ENCODE measurements at regions not wholly inside any gene's neighbourhood (a gene's known extent, or its start where the extent isn't known, plus 50 kb on each side); places are given as distances from the start of the nearest gene placed in this dataset.

DNA sequence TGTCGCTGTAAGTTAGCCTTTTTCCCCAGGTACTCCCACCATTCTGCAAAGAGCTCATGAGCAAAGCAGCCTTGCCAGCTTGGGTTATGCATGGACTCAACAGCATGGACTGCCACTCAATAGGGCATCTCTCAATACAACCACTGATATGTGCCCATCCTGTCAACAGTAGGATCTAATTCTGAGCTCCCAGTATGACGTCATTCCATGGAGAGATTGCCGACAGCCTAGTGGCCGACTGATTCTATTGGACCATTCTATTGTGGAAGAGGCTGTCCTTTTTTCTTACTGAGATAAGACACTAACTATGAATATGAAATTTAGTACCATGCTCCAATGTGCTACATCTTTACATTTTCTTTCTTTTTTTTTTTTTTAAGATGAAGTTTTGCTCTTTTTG is 2389.0 kb upstream of the AGA start:
- ATAC-seq = no peak
- no peak for DNase-seq
- WGBS, 2 donors = 54 to 64% methylated on average over 4 of the region's 4 CpGs
- H3K27me3 ChIP-seq = no peaks in the 10 kb centered on the region
- intact Hi-C loops (cut with DNase I) = no loop called here
- no peaks in the 10 kb centered on the region for H3K4me1 ChIP-seq
- H3K4me3 ChIP-seq = no peak overlapping the region
- no peaks in the 10 kb centered on the region for H3K9me3 ChIP-seq
- H3K36me3 ChIP-seq (replicated peaks in 1 of 2; ENCODE audit: insufficient read depth in 1 of 2, low read depth in 2 of 2) = no peaks in the 10 kb centered on the region
- no peak for TF ChIP-seq POLR2A (IDR thresholded peaks at IDR 0.05)
- TF ChIP-seq, protein P1, sequence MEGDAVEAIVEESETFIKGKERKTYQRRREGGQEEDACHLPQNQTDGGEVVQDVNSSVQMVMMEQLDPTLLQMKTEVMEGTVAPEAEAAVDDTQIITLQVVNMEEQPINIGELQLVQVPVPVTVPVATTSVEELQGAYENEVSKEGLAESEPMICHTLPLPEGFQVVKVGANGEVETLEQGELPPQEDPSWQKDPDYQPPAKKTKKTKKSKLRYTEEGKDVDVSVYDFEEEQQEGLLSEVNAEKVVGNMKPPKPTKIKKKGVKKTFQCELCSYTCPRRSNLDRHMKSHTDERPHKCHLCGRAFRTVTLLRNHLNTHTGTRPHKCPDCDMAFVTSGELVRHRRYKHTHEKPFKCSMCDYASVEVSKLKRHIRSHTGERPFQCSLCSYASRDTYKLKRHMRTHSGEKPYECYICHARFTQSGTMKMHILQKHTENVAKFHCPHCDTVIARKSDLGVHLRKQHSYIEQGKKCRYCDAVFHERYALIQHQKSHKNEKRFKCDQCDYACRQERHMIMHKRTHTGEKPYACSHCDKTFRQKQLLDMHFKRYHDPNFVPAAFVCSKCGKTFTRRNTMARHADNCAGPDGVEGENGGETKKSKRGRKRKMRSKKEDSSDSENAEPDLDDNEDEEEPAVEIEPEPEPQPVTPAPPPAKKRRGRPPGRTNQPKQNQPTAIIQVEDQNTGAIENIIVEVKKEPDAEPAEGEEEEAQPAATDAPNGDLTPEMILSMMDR (IDR thresholded peaks at IDR 0.05) = no peak
- no peak overlapping the region for H3K27ac ChIP-seq

DNA sequence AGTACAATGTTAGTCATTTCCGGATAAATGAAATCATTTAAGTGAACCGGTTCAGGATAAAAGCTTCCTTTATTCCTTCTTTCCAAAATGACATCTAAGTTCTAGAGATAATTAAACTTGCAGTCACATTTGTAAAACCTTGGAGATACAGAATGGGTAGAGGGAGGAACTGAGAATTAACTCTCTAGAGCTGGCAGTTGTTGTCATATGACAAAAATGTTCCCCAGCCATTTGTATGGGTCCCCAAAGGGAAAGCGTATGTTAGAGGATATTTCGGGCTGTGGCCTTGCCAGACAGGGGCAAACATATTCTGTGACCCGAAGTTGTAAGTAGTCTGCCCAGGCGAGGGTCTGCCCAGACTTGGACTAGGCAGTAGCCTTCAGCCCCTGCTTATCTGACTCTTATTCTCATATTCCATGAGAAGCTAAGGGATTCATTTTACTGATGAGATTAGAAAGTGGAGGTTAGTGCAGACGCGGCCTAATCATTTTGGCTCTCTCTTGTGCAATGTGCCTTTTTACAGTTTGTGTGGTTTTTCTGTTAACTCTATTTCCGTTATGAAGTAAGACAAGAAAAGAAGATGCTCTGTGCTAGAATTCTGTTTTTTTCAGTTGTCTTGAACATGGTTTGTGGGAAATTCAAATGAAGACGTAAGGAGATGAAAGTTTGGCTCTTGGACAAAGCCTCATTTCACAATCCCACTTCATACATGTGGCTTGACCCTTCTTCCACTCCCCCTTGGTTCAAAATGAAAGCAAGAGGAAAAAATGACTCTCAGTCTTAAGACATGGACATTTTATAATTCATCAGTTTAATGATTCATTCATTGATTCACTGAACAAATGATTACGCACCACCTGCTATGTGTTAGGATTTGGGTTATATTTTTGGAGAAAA is 2394.2 kb upstream of the AGA start:
- no peak overlapping the region for H3K4me3 ChIP-seq
- H3K27me3 ChIP-seq = no peaks in the 10 kb centered on the region
- no peak overlapping the region for H3K27ac ChIP-seq
- 58 to 60% methylated on average over 11 of the region's 11 CpGs for WGBS, 2 donors
- intact Hi-C loops (cut with DNase I) = no loop called here
- H3K9me3 ChIP-seq = no peaks in the 10 kb centered on the region
- TF ChIP-seq, protein P1 (IDR thresholded peaks at IDR 0.05) = no peak
- TF ChIP-seq POLR2A (IDR thresholded peaks at IDR 0.05) = no peak
- no peaks in the 10 kb centered on the region for H3K36me3 ChIP-seq (replicated peaks in 1 of 2; ENCODE audit: insufficient read depth in 1 of 2, low read depth in 2 of 2)
- ATAC-seq (no peak), DNase-seq (peak in 1 of 4 donors; percentile 10)
- H3K4me1 ChIP-seq = no peaks in the 10 kb centered on the region

DNA sequence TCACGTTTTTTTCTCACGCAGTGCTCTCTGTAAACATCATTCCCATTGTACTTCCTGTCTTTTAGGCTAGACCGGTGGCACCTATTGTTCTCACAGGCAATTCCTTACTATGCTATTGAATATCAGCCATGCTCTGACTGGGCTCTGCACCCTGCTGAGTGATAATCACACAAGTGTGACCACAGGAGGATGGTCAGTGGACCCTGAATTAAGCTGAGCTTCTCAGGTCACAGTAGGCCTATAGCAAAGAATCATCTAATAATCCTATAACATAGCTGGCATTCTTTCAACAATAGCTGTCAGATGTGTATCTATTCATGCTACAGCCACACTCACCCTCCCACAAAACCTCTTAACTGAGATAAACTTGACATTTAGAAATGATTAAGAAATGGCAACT is 2399.8 kb upstream of the TENM3 start:
- TF ChIP-seq, protein P1 (IDR thresholded peaks at IDR 0.05) = no peak
- TF ChIP-seq POLR2A (IDR thresholded peaks at IDR 0.05) = no peak
- no peak overlapping the region for H3K27ac ChIP-seq
- H3K4me1 ChIP-seq = no peaks in the 10 kb centered on the region
- DNase-seq = no peak
- no peaks in the 10 kb centered on the region for H3K9me3 ChIP-seq
- no peak for ATAC-seq
- WGBS, 2 donors = 29 to 50% methylated on average over 3 of the region's 3 CpGs
- no peaks in the 10 kb centered on the region for H3K36me3 ChIP-seq (replicated peaks in 1 of 2; ENCODE audit: insufficient read depth in 1 of 2, low read depth in 2 of 2)
- H3K4me3 ChIP-seq = no peak overlapping the region
- intact Hi-C loops (cut with DNase I) = no loop called here
- no peaks in the 10 kb centered on the region for H3K27me3 ChIP-seq

DNA sequence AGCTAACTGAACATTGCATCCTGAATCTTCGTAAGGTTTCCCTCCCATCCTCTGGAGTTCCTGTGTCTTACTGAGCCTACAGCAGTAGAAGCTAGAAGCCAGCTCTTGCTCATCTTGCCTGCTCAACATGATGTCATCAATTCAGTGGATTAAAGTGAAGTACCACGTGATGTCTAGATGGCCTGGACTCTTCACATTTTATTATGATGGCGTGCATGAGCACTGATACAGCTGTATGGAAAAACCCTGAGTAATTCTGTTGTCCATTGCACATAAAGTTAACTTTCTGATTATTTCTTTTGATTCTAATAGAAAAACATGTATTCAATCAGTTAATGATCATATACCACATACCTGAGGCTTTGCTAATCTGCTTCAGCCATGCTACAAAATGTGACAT is 2387.7 kb upstream of the TENM3 start:
- Histone ChIP-seq H3K4me3 (no peak overlapping the region), H3K4me1 (no peaks in the 10 kb centered on the region), H3K27ac (no peak overlapping the region), H3K36me3 (replicated peaks in 1 of 2; ENCODE audit: insufficient read depth in 1 of 2, low read depth in 2 of 2) (no peaks in the 10 kb centered on the region), H3K9me3 (no peaks in the 10 kb centered on the region), H3K27me3 (no peaks in the 10 kb centered on the region)
- intact Hi-C loops (cut with DNase I) = no loop called here
- DNase-seq (no peak), ATAC-seq (no peak)
- no peak for TF ChIP-seq POLR2A (IDR thresholded peaks at IDR 0.05)
- TF ChIP-seq, protein P1 (IDR thresholded peaks at IDR 0.05) = no peak
- 63% methylated on average over 3 of the region's 3 CpGs for WGBS, 2 donors

DNA sequence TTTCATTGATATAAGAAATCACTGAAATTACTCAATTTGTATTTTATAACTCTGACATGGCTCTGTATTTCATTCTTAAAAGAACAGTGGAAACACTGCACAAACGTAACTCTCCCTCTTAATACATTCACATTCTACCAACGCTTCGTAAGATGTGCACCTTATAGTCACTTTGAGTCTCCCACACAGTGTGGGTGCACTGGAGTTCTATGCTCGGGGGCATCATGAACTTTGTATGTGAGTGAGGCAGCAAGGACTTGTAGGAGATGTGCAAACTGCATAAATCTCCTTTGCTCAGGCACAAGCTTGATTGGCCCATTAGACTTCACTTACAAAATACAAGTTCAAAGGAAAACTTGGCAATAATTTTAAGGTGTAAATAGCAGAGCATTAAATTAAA is 2385.0 kb upstream of the TENM3 start:
- no peak for ATAC-seq
- no peaks in the 10 kb centered on the region for H3K4me1 ChIP-seq
- H3K27me3 ChIP-seq = no peaks in the 10 kb centered on the region
- no peaks in the 10 kb centered on the region for H3K9me3 ChIP-seq
- H3K4me3 ChIP-seq = no peak overlapping the region
- intact Hi-C loops (cut with DNase I) = no loop called here
- 64 to 69% methylated on average over 4 of the region's 4 CpGs for WGBS, 2 donors
- no peaks in the 10 kb centered on the region for H3K36me3 ChIP-seq (replicated peaks in 1 of 2; ENCODE audit: insufficient read depth in 1 of 2, low read depth in 2 of 2)
- no peak overlapping the region for H3K27ac ChIP-seq
- no peak for DNase-seq
- no peak for TF ChIP-seq POLR2A (IDR thresholded peaks at IDR 0.05)
- TF ChIP-seq, protein P1 (IDR thresholded peaks at IDR 0.05) = no peak
